ENCODE measurements at regions not wholly inside any gene's neighbourhood (a gene's known extent, or its start where the extent isn't known, plus 50 kb on each side); places are given as distances from the start of the nearest gene placed in this dataset.

GRCh38 chr4:62133101-62133897 lies 933.2 kb downstream of the ADGRL3 start:
- no peak for TF ChIP-seq CTCF (IDR thresholded peaks at IDR 0.05)
- no peak for TF ChIP-seq POLR2AphosphoS5 (IDR thresholded peaks at IDR 0.05)
